GM23338 (cell line): ENCODE measurements at regions not wholly inside any gene's neighbourhood (a gene's known extent, or its start where the extent isn't known, plus 50 kb on each side); places are given as distances from the start of the nearest gene placed in this dataset.

Experiments used
- ATAC-seq: fragments of 200-7000 bp; cut with Tn5 transposase; 3 replicates; pipeline ENCODE4 v1.9.1; 2020
- DNase-seq: peaks from one replicate; pipeline ENCODE4 v3.0.0-alpha.2; 2015; ENCODE audit warnings: low spot score
- H2AFZ ChIP-seq: fragments of 200-600 bp; sonication (generic); 2 replicates; pipeline ENCODE4 v1.8.0; 2016; ENCODE audit warnings: antibody characterized with exemption, mild to moderate bottlenecking, moderate library complexity
- H3F3A ChIP-seq: fragments of 200-600 bp; sonication (generic); replicated peaks from 2 replicates; pipeline ENCODE4 v1.8.0; 2017; ENCODE audit warnings: antibody characterized with exemption, mixed run types, low read depth
- H3K27ac ChIP-seq: fragments of 200-600 bp; sonication (generic); 2 replicates; pipeline ENCODE4 v1.6.1; 2016; ENCODE audit warnings: low read depth
- H3K27me3 ChIP-seq: fragments of 200-600 bp; sonication (generic); 2 replicates; pipeline ENCODE4 v1.8.0; 2016; ENCODE audit warnings: mild to moderate bottlenecking, mixed run types, moderate library complexity; ENCODE audit not compliant: insufficient read depth
- H3K36me3 ChIP-seq: fragments of 200-600 bp; sonication (generic); 2 replicates; pipeline ENCODE4 v1.8.0; 2016; ENCODE audit warnings: mild to moderate bottlenecking; ENCODE audit not compliant: insufficient read depth
- H3K4me1 ChIP-seq: fragments of 200-600 bp; sonication (generic); 2 replicates; pipeline ENCODE4 v1.8.0; 2016; ENCODE audit warnings: mild to moderate bottlenecking, moderate library complexity; ENCODE audit not compliant: insufficient read depth
- H3K4me2 ChIP-seq: fragments of 200-600 bp; sonication (generic); 2 replicates; pipeline ENCODE4 v1.7.1; 2017; ENCODE audit warnings: mixed run types
- H3K4me3 ChIP-seq: fragments of 200-600 bp; sonication (generic); 2 replicates; pipeline ENCODE4 v1.6.1; 2016; ENCODE audit warnings: mixed run types
- H3K79me2 ChIP-seq: fragments of 200-600 bp; sonication (generic); replicated peaks from 2 replicates; pipeline ENCODE4 v1.8.0; 2017; ENCODE audit warnings: mild to moderate bottlenecking; ENCODE audit not compliant: insufficient read depth
- H3K9me2 ChIP-seq: fragments of 200-600 bp; sonication (generic); 2 replicates; pipeline ENCODE4 v1.8.0; 2017; ENCODE audit not compliant: insufficient read depth
- H4K20me1 ChIP-seq: fragments of 200-600 bp; sonication (generic); replicated peaks from 2 replicates; pipeline ENCODE4 v1.8.0; 2017; ENCODE audit warnings: mild to moderate bottlenecking; ENCODE audit not compliant: insufficient read depth
- H3K27ac Mint-ChIP-seq: 2 replicates; pipeline ENCODE4 v1.8.0; 2020; ENCODE audit warnings: inconsistent platforms, mild to moderate bottlenecking, moderate library complexity, mixed read lengths
- H3K27me3 Mint-ChIP-seq: 3 replicates; pipeline ENCODE4 v1.8.0; 2022; ENCODE audit warnings: low read depth, mild to moderate bottlenecking, moderate library complexity, mixed read lengths, inconsistent platforms; ENCODE audit not compliant: insufficient read depth, poor library complexity
- H3K36me3 Mint-ChIP-seq: 3 replicates; pipeline ENCODE4 v1.8.0; 2021; ENCODE audit warnings: low read depth, mild to moderate bottlenecking, inconsistent platforms, moderate library complexity, mixed read lengths
- H3K4me1 Mint-ChIP-seq: 3 replicates; pipeline ENCODE4 v1.8.0; 2020; ENCODE audit warnings: mild to moderate bottlenecking, inconsistent platforms, mixed read lengths
- H3K4me3 Mint-ChIP-seq: 3 replicates; pipeline ENCODE4 v1.8.0; 2021; ENCODE audit warnings: moderate library complexity, mild to moderate bottlenecking, inconsistent platforms, mixed read lengths
- H3K9me3 Mint-ChIP-seq: 3 replicates; pipeline ENCODE4 v1.8.0; 2020; ENCODE audit warnings: moderate library complexity, mild to moderate bottlenecking, inconsistent platforms, mixed read lengths
- CREB1 ChIP-seq: fragments of 250-450 bp; sonication (Bioruptor Pico); IDR thresholded peaks from 2 replicates; pipeline ENCODE4 v1.5.0; 2020; ENCODE audit warnings: low read depth, mild to moderate bottlenecking, moderate library complexity
- EZH2 ChIP-seq: fragments of 200-600 bp; sonication (generic); IDR thresholded peaks from one replicate; pipeline ENCODE4 v1.8.0; 2017; ENCODE audit warnings: antibody characterized with exemption, mild to moderate bottlenecking, low read depth; ENCODE audit not compliant: unreplicated experiment
- JUNB ChIP-seq: IDR thresholded peaks from one replicate; pipeline ENCODE4 v1.6.1; 2016; ENCODE audit warnings: antibody characterized with exemption; ENCODE audit not compliant: unreplicated experiment
- NANOG ChIP-seq: IDR thresholded peaks from 2 replicates; pipeline ENCODE4 v1.6.1; 2016; ENCODE audit warnings: antibody characterized with exemption, borderline replicate concordance
- POLR2AphosphoS5 ChIP-seq: IDR thresholded peaks from 2 replicates; pipeline ENCODE4 v1.6.1; 2016; ENCODE audit warnings: antibody characterized with exemption, low read depth
- REST ChIP-seq: IDR thresholded peaks from one replicate; pipeline ENCODE4 v1.6.1; 2018; ENCODE audit warnings: antibody characterized with exemption; ENCODE audit not compliant: unreplicated experiment
- STAT1 ChIP-seq: IDR thresholded peaks from one replicate; pipeline ENCODE4 v1.6.1; 2016; ENCODE audit warnings: antibody characterized with exemption; ENCODE audit not compliant: unreplicated experiment
- ZNF114 ChIP-seq: fragments of 250-450 bp; sonication (Bioruptor Pico); IDR thresholded peaks from 2 replicates; pipeline ENCODE4 v1.5.0; 2020; ENCODE audit warnings: mild to moderate bottlenecking, moderate library complexity
- ZNF331 ChIP-seq: fragments of 250-450 bp; sonication (Bioruptor Pico); IDR thresholded peaks from 2 replicates; pipeline ENCODE4 v1.5.0; 2020; ENCODE audit warnings: low read depth, mild to moderate bottlenecking, moderate library complexity
- TF ChIP-seq, protein P1 (sequence below), 2 experiments: fragments of 200-600 bp in 1 of 2; sonication (generic) in 1 of 2; conservative IDR thresholded peaks; 2 replicates each; pipeline versions ENCODE4 v1.5.1 to v1.6.1; 2016 to 2017; ENCODE audit warnings: antibody characterized with exemption in 2 of 2, low read depth in 2 of 2, mild to moderate bottlenecking in 2 of 2, moderate library complexity in 1 of 2
- TF ChIP-seq, protein P2 (sequence below): IDR thresholded peaks from 2 replicates; pipeline ENCODE4 v1.6.1; 2016; ENCODE audit warnings: antibody characterized with exemption

- no peaks in the 10 kb centered on the region for H4K20me1 ChIP-seq
- no peak overlapping the region for H3K4me3 ChIP-seq
- Mint-ChIP-seq H3K27ac (no peak overlapping the region), H3K27me3 (no peaks in the 10 kb centered on the region), H3K4me3 (no peak overlapping the region), H3K4me1 (peaks cover 5% of the 10 kb centered on the region), H3K36me3 (no peaks in the 10 kb centered on the region), H3K9me3 (no peaks in the 10 kb centered on the region)
- H3K27me3 ChIP-seq: no peaks in the 10 kb centered on the region
- H2AFZ ChIP-seq: no peak overlapping the region
- no peak for DNase-seq
- H3K27ac ChIP-seq: no peak overlapping the region
- no peaks in the 10 kb centered on the region for H3F3A ChIP-seq
- ATAC-seq: no peak
- H3K79me2 ChIP-seq: no peaks in the 10 kb centered on the region
- H3K36me3 ChIP-seq: no peaks in the 10 kb centered on the region
- H3K4me2 ChIP-seq: no peak overlapping the region
- H3K9me2 ChIP-seq: no peaks in the 10 kb centered on the region
- no peaks in the 10 kb centered on the region for H3K4me1 ChIP-seq
- TF ChIP-seq ZNF114 (CRISPR knock-in tag): no peak
- no peak for TF ChIP-seq CREB1 (CRISPR knock-in tag)
- TF ChIP-seq JUNB: no peak
- TF ChIP-seq ZNF331: no peak
Observed at GRCh38 chr3:102617381-102617780, 182.6 kb downstream of the ZPLD1 start.

DNA sequence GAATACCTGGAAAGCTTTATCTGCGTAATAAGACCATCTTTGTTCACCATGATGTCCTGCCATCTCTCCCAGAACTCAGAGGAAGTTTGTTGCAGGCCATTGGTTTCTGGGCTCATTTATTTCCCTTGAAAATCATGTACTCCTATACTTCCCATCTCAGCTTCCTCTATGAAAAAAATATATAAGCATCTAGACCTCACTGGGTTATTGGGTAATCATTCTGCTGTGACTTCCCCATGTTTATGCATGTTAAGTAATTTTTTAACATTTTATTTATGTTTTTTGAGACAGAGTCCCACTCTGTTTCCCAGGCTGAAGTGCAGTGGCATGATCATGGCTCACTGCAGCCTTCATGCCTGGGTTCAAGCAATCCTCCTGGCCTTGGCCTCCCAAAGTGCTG is 184.5 kb downstream of the ZPLD1 start:
- Histone ChIP-seq H2AFZ (no peak overlapping the region), H3K4me2 (no peak overlapping the region), H3K4me3 (no peak overlapping the region), H4K20me1 (no peaks in the 10 kb centered on the region), H3K36me3 (no peaks in the 10 kb centered on the region), H3K9me2 (no peaks in the 10 kb centered on the region), H3K4me1 (no peaks in the 10 kb centered on the region), H3K27me3 (no peaks in the 10 kb centered on the region), H3K79me2 (no peaks in the 10 kb centered on the region), H3K27ac (no peak overlapping the region), H3F3A (no peaks in the 10 kb centered on the region)
- Mint-ChIP-seq H3K27ac (no peak overlapping the region), H3K9me3 (peaks cover 4% of the 10 kb centered on the region; the same call in 1 of the 3 replicates), H3K4me3 (no peak overlapping the region), H3K4me1 (no peaks in the 10 kb centered on the region; the same call in 2 of the 3 replicates), H3K36me3 (no peaks in the 10 kb centered on the region), H3K27me3 (no peaks in the 10 kb centered on the region)
- ATAC-seq (no peak), DNase-seq (no peak)
- TF ChIP-seq, protein P1, sequence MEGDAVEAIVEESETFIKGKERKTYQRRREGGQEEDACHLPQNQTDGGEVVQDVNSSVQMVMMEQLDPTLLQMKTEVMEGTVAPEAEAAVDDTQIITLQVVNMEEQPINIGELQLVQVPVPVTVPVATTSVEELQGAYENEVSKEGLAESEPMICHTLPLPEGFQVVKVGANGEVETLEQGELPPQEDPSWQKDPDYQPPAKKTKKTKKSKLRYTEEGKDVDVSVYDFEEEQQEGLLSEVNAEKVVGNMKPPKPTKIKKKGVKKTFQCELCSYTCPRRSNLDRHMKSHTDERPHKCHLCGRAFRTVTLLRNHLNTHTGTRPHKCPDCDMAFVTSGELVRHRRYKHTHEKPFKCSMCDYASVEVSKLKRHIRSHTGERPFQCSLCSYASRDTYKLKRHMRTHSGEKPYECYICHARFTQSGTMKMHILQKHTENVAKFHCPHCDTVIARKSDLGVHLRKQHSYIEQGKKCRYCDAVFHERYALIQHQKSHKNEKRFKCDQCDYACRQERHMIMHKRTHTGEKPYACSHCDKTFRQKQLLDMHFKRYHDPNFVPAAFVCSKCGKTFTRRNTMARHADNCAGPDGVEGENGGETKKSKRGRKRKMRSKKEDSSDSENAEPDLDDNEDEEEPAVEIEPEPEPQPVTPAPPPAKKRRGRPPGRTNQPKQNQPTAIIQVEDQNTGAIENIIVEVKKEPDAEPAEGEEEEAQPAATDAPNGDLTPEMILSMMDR (conservative IDR thresholded peaks at IDR 0.05; ENCODE audit: low read depth in 2 of 2): no peak
- no peak for TF ChIP-seq ZNF114 (CRISPR knock-in tag)
- TF ChIP-seq, protein P2, sequence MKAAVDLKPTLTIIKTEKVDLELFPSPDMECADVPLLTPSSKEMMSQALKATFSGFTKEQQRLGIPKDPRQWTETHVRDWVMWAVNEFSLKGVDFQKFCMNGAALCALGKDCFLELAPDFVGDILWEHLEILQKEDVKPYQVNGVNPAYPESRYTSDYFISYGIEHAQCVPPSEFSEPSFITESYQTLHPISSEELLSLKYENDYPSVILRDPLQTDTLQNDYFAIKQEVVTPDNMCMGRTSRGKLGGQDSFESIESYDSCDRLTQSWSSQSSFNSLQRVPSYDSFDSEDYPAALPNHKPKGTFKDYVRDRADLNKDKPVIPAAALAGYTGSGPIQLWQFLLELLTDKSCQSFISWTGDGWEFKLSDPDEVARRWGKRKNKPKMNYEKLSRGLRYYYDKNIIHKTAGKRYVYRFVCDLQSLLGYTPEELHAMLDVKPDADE: no peak
- no peak for TF ChIP-seq POLR2AphosphoS5
- TF ChIP-seq REST: no peak
- TF ChIP-seq JUNB: no peak
- no peak for TF ChIP-seq STAT1
- TF ChIP-seq EZH2: no peak
- no peak for TF ChIP-seq NANOG
- TF ChIP-seq ZNF331: no peak
